BJ (cell line): ENCODE measurements at regions not wholly inside any gene's neighbourhood (a gene's known extent, or its start where the extent isn't known, plus 50 kb on each side); places are given as distances from the start of the nearest gene placed in this dataset.

ENCODE experiments used
- CTCF ChIA-PET: fragments of 350-600 bp; formaldehyde crosslinking; extraction: SDS; loops from one replicate; lab custom pipeline; 2021; ENCODE audit warnings: antibody characterized with exemption, inconsistent platforms; lab: Yijun Ruan, JAX
- POLR2A ChIA-PET: fragments of 300-600 bp; sonication (Branson Sonifier 250); formaldehyde crosslinking; extraction: SDS; loops from one replicate; lab custom pipeline; 2021; ENCODE audit warnings: antibody characterized with exemption; lab: Charles Lee
- DNase-seq: peaks from one replicate; pipeline ENCODE4 v3.0.0-alpha.2; 2011; ENCODE audit warnings: low read depth
- H3K27me3 ChIP-seq: 2 replicates; pipeline ENCODE4 v1.6.0; 2011; ENCODE audit warnings: low read length; ENCODE audit not compliant: control insufficient read depth, insufficient read depth
- H3K36me3 ChIP-seq: 2 replicates; pipeline ENCODE4 v1.5.1; 2011; ENCODE audit warnings: low read length; ENCODE audit not compliant: control insufficient read depth, insufficient read depth
- H3K4me3 ChIP-seq: 2 replicates; pipeline ENCODE4 v1.5.1; 2011; ENCODE audit warnings: low read depth, mild to moderate bottlenecking, control low read depth, low read length
- TF ChIP-seq, protein P1 (sequence below): IDR thresholded peaks from 2 replicates; pipeline ENCODE4 v1.5.1; 2011; ENCODE audit warnings: low read depth, mild to moderate bottlenecking, control low read depth, inconsistent platforms, low read length, moderate library complexity; ENCODE audit not compliant: insufficient read depth

DNA sequence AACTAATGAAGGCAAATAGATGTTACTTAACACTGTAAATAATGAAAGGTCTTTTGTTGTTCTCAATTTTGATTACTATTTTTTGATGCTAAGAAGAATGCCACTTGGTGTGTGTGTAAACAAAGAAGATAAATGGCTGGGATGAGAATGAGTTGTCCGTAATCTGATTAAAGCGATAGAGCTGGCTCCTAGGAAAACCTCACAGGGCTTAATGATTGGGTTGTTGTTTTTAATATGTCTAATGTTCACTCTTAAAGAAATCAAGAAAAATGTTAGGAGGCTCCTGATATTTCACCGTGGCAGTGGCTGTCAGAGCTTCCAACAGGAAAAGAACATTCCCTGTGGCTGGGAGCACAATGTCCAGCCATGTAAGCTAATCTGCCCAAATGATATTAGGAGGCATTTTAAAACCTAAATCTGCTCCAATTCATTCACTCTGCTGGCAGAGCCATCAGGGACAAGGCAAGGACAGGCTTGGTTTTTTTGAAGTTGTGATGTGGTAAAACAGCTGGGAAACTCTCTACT, 243.9 kb downstream of the SNX10 start:
- no peaks in the 10 kb centered on the region; the same call in 1 of the 2 replicates for H3K27me3 ChIP-seq
- H3K36me3 ChIP-seq = no peaks in the 10 kb centered on the region
- H3K4me3 ChIP-seq = no peak overlapping the region
- DNase-seq = no peak
- TF ChIP-seq, protein P1, sequence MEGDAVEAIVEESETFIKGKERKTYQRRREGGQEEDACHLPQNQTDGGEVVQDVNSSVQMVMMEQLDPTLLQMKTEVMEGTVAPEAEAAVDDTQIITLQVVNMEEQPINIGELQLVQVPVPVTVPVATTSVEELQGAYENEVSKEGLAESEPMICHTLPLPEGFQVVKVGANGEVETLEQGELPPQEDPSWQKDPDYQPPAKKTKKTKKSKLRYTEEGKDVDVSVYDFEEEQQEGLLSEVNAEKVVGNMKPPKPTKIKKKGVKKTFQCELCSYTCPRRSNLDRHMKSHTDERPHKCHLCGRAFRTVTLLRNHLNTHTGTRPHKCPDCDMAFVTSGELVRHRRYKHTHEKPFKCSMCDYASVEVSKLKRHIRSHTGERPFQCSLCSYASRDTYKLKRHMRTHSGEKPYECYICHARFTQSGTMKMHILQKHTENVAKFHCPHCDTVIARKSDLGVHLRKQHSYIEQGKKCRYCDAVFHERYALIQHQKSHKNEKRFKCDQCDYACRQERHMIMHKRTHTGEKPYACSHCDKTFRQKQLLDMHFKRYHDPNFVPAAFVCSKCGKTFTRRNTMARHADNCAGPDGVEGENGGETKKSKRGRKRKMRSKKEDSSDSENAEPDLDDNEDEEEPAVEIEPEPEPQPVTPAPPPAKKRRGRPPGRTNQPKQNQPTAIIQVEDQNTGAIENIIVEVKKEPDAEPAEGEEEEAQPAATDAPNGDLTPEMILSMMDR = no peak
- ChIA-PET CTCF (no interaction called here), POLR2A (no interaction called here)

DNA sequence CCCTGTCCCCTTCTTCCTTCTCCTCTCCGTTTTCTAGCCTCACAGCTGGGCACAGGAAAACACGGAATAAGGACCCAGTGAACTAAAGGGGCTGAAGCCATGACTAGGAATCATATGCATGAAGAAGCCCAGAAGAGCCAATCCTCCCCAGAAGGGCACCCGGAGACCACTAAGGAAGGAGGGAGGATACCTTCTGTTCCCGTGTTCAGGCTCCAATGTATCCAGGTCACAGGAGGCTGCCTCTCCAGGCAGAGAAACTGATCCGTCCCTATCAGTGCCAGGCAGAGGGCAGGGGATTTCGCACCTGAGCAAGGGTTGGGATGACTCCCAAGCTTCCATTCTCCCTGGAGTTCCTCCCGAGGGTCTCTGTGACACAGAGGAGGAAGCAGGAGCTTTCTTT, 246.6 kb downstream of the SNX10 start:
- TF ChIP-seq, protein P1 = no peak
- no peak for DNase-seq
- POLR2A ChIA-PET = no interaction called here
- CTCF ChIA-PET = no interaction called here
- Histone ChIP-seq H3K36me3 (no peaks in the 10 kb centered on the region), H3K27me3 (no peaks in the 10 kb centered on the region; the same call in 1 of the 2 replicates), H3K4me3 (no peak overlapping the region)

DNA sequence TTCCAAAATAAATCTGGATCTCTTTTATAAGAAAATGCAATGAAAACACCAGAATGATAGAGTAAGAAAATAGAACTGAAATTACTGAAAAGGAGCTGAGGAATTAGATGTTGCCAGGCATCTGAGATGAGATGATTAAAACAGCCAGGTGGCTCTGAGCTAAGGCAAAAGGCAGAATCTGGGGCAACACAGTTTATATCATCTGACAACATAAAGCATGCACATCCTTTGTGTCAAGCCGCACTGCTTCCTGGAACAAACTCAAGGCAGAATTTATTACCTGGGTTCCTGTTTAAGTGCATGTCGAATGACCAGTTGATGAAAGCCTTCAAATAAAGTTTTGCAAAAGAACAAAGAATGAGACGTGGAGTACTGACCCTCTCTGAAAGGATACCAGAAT, 247.0 kb downstream of the SNX10 start:
- ChIA-PET POLR2A (no interaction called here), CTCF (no interaction called here)
- TF ChIP-seq, protein P1 = no peak

DNA sequence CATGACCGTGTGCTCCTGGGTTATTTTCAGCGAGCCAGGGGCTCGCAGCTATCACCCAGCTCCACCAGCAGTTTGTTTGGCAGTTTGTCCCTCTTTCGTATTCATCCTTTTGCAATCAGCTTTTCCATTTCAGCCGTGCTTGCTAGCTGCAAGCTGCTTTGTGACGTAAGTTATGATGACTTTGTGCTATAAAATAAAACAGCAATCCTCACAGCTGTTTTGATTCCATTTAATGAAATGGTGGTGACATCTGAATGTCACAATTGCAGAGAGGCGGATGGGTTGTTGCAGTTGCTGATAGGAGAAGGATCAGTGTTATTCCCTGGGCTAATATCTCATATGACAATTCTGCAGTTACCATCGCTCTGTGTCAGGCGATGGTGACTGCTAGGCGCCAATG, 251.7 kb downstream of the SNX10 start:
- ChIA-PET CTCF (interaction anchor here (1.5 kb wide), 1 partner anchor 23 kb away, joined by 3 read pairs; no protein-coding TSS in a partner anchor), POLR2A (no interaction called here)
- no peak overlapping the region for H3K4me3 ChIP-seq
- no peaks in the 10 kb centered on the region for H3K36me3 ChIP-seq
- no peak for DNase-seq
- TF ChIP-seq, protein P1 = no peak
- no peaks in the 10 kb centered on the region for H3K27me3 ChIP-seq

More for the DNA sequence above, 247.0 kb downstream of the SNX10 start:
- DNase-seq = no peak
- no peak overlapping the region for H3K4me3 ChIP-seq
- no peaks in the 10 kb centered on the region for H3K36me3 ChIP-seq
- no peaks in the 10 kb centered on the region; the same call in 1 of the 2 replicates for H3K27me3 ChIP-seq

DNA sequence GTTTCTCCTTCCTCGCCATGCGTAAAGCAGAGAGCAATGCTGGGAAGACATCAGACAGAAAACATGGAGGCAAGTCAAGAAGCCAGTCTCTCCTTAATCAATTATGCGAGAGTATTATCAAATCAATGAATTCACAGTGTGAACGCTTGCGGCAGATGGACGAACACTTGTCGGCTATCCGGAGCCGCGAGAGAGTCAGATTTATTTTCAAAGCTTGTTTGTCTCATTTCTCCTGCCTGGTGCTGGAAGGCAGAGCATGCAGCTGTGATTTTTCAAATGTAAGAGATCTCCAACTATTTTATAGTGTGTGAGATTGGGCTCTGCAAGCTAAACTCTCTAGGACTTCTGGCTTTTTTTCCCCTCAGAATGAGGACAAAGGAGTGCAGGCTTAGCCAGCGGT, 252.3 kb downstream of the SNX10 start:
- no peaks in the 10 kb centered on the region for H3K27me3 ChIP-seq
- ChIA-PET CTCF (interaction anchor here (1.5 kb wide), 1 partner anchor 23 kb away, joined by 3 read pairs; no protein-coding TSS in a partner anchor), POLR2A (no interaction called here)
- TF ChIP-seq, protein P1 = no peak
- H3K4me3 ChIP-seq = no peak overlapping the region
- no peak for DNase-seq
- no peaks in the 10 kb centered on the region for H3K36me3 ChIP-seq
